Astrocyte (in vitro differentiated cells and primary cell): ENCODE measurements at regions not wholly inside any gene's neighbourhood (a gene's known extent, or its start where the extent isn't known, plus 50 kb on each side); places are given as distances from the start of the nearest gene placed in this dataset.

Source experiments
- DNase-seq: peaks from one replicate; pipeline ENCODE4 v3.0.0-alpha.2; 2010; ENCODE audit warnings: low read depth
- FAIRE-seq: peaks from 2 replicates; lab custom pipeline; 2011; peaks lifted over from hg19 to GRCh38; lab: Jason Lieb, UNC
- H2AFZ ChIP-seq: 2 replicates; pipeline ENCODE4 v1.6.0; 2012; ENCODE audit warnings: low read depth, low read length, inconsistent platforms
- H3K27ac ChIP-seq: 2 replicates; pipeline ENCODE4 v1.5.1; 2011; ENCODE audit warnings: low read depth, low read length, inconsistent platforms
- H3K27me3 ChIP-seq: 2 replicates; pipeline ENCODE4 v1.6.0; 2011; ENCODE audit warnings: low read length, inconsistent platforms; ENCODE audit not compliant: insufficient read depth
- H3K36me3 ChIP-seq: 2 replicates; pipeline ENCODE4 v1.5.1; 2011; ENCODE audit warnings: low read length, inconsistent platforms; ENCODE audit not compliant: insufficient read depth
- H3K4me1 ChIP-seq: 2 replicates; pipeline ENCODE4 v1.5.1; 2011; ENCODE audit warnings: low read length, inconsistent platforms; ENCODE audit not compliant: insufficient read depth
- H3K4me2 ChIP-seq: 2 replicates; pipeline ENCODE4 v1.6.0; 2012; ENCODE audit warnings: low read length, inconsistent platforms
- H3K4me3 ChIP-seq: 2 replicates; pipeline ENCODE4 v1.5.1; 2011; ENCODE audit warnings: low read depth, mild to moderate bottlenecking, low read length, inconsistent platforms; ENCODE audit not compliant: insufficient read depth
- H3K79me2 ChIP-seq: 2 replicates; pipeline ENCODE4 v1.6.0; 2012; ENCODE audit warnings: mild to moderate bottlenecking, low read length, inconsistent platforms; ENCODE audit not compliant: insufficient read depth
- H3K9ac ChIP-seq: 2 replicates; pipeline ENCODE4 v1.6.0; 2012; ENCODE audit warnings: mild to moderate bottlenecking, low read length, inconsistent platforms
- H3K9me3 ChIP-seq: 2 replicates; pipeline ENCODE4 v1.5.1; 2012; ENCODE audit warnings: low read depth, mild to moderate bottlenecking, low read length, inconsistent platforms; ENCODE audit not compliant: insufficient read depth
- H4K20me1 ChIP-seq: 2 replicates; pipeline ENCODE4 v1.6.0; 2012; ENCODE audit warnings: low read length, inconsistent platforms; ENCODE audit not compliant: insufficient read depth
- H3K27ac Mint-ChIP-seq: one replicate; pipeline ENCODE4 v1.8.0; 2021; ENCODE audit warnings: mild to moderate bottlenecking, mixed read lengths; ENCODE audit not compliant: unreplicated experiment
- H3K27me3 Mint-ChIP-seq: one replicate; pipeline ENCODE4 v1.8.0; 2021; ENCODE audit warnings: low read depth, mixed read lengths; ENCODE audit not compliant: unreplicated experiment
- H3K36me3 Mint-ChIP-seq: one replicate; pipeline ENCODE4 v1.8.0; 2021; ENCODE audit warnings: low read depth, mixed read lengths; ENCODE audit not compliant: unreplicated experiment
- H3K4me1 Mint-ChIP-seq: one replicate; pipeline ENCODE4 v1.8.0; 2021; ENCODE audit warnings: low read depth, mixed read lengths; ENCODE audit not compliant: unreplicated experiment
- H3K4me3 Mint-ChIP-seq: one replicate; pipeline ENCODE4 v1.8.0; 2021; ENCODE audit warnings: mild to moderate bottlenecking, moderate library complexity, mixed read lengths; ENCODE audit not compliant: unreplicated experiment
- H3K9me3 Mint-ChIP-seq: one replicate; pipeline ENCODE4 v1.8.0; 2021; ENCODE audit warnings: mild to moderate bottlenecking, mixed read lengths; ENCODE audit not compliant: unreplicated experiment
- EZH2 ChIP-seq: IDR thresholded peaks from 2 replicates; pipeline ENCODE4 v1.6.1; 2012; ENCODE audit warnings: mild to moderate bottlenecking, low read length, inconsistent platforms; ENCODE audit not compliant: insufficient read depth
- TF ChIP-seq, protein P1 (sequence below): IDR thresholded peaks from 2 replicates; pipeline ENCODE4 v1.5.1; 2011; ENCODE audit warnings: low read depth, mild to moderate bottlenecking, inconsistent platforms, low read length, moderate library complexity; ENCODE audit not compliant: insufficient read depth

DNA sequence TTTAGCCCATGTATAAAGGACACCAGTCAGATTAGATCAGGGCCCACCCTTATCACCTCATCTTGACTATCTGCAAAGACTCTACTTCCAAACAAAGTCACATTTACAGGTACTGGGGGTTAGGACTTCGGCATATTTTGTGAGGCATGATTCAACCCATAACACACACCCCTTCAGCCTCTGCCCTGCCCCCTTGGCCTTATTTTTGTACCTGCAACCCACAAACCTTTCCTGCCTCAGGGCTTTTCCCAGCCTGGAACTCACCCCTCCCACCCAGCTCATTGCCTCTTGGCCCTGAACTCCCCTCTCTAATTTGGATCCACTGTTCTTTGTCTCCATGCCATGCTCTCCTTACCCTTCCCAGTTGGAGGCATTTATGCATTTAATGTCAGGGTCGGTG, 1116.9 kb downstream of the TBC1D22A start:
- Mint-ChIP-seq H3K4me3 (no peak overlapping the region), H3K27ac (no peak overlapping the region), H3K36me3 (no peaks in the 10 kb centered on the region), H3K4me1 (peaks cover 1% of the 10 kb centered on the region), H3K9me3 (peaks cover 2% of the 10 kb centered on the region), H3K27me3 (peaks cover 23% of the 10 kb centered on the region)
- H3K27me3 ChIP-seq: no peaks in the 10 kb centered on the region
- no peaks in the 10 kb centered on the region for H3K79me2 ChIP-seq
- FAIRE-seq (no peak), DNase-seq (no peak)
- H3K4me1 ChIP-seq: no peaks in the 10 kb centered on the region
- no peaks in the 10 kb centered on the region for H4K20me1 ChIP-seq
- peaks cover 8% of the 10 kb centered on the region for H3K9me3 ChIP-seq
- no peaks in the 10 kb centered on the region for H3K36me3 ChIP-seq
- H2AFZ ChIP-seq: no peak overlapping the region
- no peak overlapping the region for H3K27ac ChIP-seq
- no peak for TF ChIP-seq EZH2
- TF ChIP-seq, protein P1, sequence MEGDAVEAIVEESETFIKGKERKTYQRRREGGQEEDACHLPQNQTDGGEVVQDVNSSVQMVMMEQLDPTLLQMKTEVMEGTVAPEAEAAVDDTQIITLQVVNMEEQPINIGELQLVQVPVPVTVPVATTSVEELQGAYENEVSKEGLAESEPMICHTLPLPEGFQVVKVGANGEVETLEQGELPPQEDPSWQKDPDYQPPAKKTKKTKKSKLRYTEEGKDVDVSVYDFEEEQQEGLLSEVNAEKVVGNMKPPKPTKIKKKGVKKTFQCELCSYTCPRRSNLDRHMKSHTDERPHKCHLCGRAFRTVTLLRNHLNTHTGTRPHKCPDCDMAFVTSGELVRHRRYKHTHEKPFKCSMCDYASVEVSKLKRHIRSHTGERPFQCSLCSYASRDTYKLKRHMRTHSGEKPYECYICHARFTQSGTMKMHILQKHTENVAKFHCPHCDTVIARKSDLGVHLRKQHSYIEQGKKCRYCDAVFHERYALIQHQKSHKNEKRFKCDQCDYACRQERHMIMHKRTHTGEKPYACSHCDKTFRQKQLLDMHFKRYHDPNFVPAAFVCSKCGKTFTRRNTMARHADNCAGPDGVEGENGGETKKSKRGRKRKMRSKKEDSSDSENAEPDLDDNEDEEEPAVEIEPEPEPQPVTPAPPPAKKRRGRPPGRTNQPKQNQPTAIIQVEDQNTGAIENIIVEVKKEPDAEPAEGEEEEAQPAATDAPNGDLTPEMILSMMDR: no peak
- H3K4me2 ChIP-seq: no peak overlapping the region
- H3K9ac ChIP-seq: no peak overlapping the region
- H3K4me3 ChIP-seq: no peak overlapping the region

DNA sequence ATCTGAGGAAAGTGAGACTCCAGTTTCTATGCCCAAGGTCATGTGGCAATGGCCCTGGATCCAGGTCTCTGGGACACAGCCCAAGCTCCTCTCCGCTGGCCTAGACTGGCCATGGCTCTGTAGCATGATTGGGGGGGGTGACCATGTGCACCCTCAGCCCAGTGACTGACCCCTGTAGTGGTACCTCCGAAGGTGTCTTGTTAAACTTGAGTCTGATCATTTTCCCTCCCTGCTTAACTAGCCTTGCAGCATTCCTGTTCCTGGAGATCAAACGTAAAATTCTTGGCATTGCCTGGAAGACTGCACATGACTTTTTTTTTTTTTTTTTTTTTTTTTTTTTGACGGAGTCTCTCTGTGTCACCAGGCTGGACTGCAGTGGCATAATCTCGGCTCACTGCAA, 1116.0 kb downstream of the TBC1D22A start:
- peaks cover 1% of the 10 kb centered on the region for H3K4me1 Mint-ChIP-seq
- no peak for FAIRE-seq
- H3K4me3 Mint-ChIP-seq: no peak overlapping the region
- Histone ChIP-seq H3K79me2 (no peaks in the 10 kb centered on the region), H2AFZ (no peak overlapping the region), H3K9ac (no peak overlapping the region), H3K36me3 (no peaks in the 10 kb centered on the region), H3K27ac (no peak overlapping the region), H3K4me3 (no peak overlapping the region), H3K4me1 (no peaks in the 10 kb centered on the region), H3K9me3 (peaks cover 3% of the 10 kb centered on the region), H4K20me1 (no peaks in the 10 kb centered on the region), H3K27me3 (no peaks in the 10 kb centered on the region), H3K4me2 (no peak overlapping the region)
- no peak overlapping the region for H3K27ac Mint-ChIP-seq
- H3K9me3 Mint-ChIP-seq: no peaks in the 10 kb centered on the region
- no peak for DNase-seq
- H3K36me3 Mint-ChIP-seq: no peaks in the 10 kb centered on the region
- TF ChIP-seq, protein P1: no peak
- TF ChIP-seq EZH2: no peak
- H3K27me3 Mint-ChIP-seq: peaks cover 25% of the 10 kb centered on the region

DNA sequence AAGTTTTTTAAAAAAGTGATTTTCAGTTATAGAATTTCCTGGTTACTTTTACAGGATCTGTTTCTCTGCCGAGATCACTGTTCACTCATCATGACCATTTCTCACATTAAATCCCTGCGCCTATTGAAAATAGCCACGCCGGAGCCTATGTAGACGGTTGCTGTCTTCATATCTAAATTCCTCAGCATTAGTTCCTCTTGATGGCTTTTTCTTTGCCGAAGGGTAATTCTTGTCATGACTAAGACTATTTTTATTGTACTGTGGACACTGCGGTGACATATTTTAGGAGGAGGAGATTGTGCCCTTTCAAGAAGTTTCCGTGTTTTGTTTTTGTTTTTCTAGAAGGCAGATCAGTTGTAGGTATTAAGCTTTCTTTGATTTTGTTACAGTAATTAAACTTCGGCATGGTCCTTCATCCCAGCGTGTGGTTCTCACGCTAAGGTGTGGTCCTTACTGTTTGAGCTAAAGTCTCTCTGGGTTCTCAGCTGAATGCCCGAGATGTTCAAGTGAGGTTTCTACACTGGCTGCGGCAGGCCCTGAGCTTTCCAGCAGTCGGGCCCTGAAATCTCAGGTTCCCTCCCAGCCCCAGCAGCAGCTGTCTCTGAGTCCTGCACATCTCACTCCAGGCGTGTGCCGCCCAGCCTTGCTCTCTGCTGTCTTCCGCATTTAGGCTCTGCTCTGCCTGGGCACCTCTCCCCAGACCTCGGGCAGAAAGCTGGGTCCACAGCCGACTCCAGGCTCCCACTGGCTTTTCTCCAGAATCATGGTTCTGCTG, 1110.5 kb downstream of the TBC1D22A start:
- Histone ChIP-seq H3K4me3 (no peak overlapping the region), H3K27me3 (no peaks in the 10 kb centered on the region), H3K9me3 (peaks cover 1% of the 10 kb centered on the region), H3K27ac (no peak overlapping the region), H3K4me2 (no peak overlapping the region), H3K9ac (no peak overlapping the region), H3K79me2 (no peaks in the 10 kb centered on the region), H3K36me3 (no peaks in the 10 kb centered on the region), H4K20me1 (no peaks in the 10 kb centered on the region), H2AFZ (no peak overlapping the region), H3K4me1 (no peaks in the 10 kb centered on the region)
- Mint-ChIP-seq H3K36me3 (no peaks in the 10 kb centered on the region), H3K27me3 (peaks cover 22% of the 10 kb centered on the region), H3K27ac (no peak overlapping the region), H3K9me3 (no peaks in the 10 kb centered on the region), H3K4me3 (no peak overlapping the region), H3K4me1 (no peaks in the 10 kb centered on the region)
- FAIRE-seq: no peak
- DNase-seq: no peak
- TF ChIP-seq EZH2: no peak
- TF ChIP-seq, protein P1: no peak
